Esophagus squamous epithelium (tissue), 5 donors: ENCODE measurements at regions not wholly inside any gene's neighbourhood (a gene's known extent, or its start where the extent isn't known, plus 50 kb on each side); places are given as distances from the start of the nearest gene placed in this dataset.

Experiments
- DNase-seq: peaks from one replicate; lab custom pipeline; 2025; lab: John Stamatoyannopoulos, UW
- H3K27ac ChIP-seq, 4 donors: fragments of 200-600 bp; sonication (generic); one replicate each; pipeline ENCODE4 v1.5.1; 2016 to 2019; ENCODE audit warnings: mild to moderate bottlenecking in 1 of 4
- H3K27me3 ChIP-seq, 4 donors: fragments of 200-600 bp; sonication (generic); 1 replicate in 3 of 4; 2 replicates in 1 of 4; pipeline versions ENCODE4 v1.5.1 to v1.6.0; 2017 to 2021; ENCODE audit warnings: antibody characterized with exemption in 1 of 4
- H3K36me3 ChIP-seq, 3 donors: fragments of 200-600 bp; sonication (generic); one replicate each; pipeline ENCODE4 v1.5.1; 2016 to 2019
- H3K4me1 ChIP-seq, 3 donors: fragments of 200-600 bp; sonication (generic); one replicate each; pipeline ENCODE4 v1.5.1; 2017 to 2019
- H3K4me3 ChIP-seq, 4 donors: fragments of 200-600 bp; sonication (generic); 1 replicate in 3 of 4; 2 replicates in 1 of 4; pipeline ENCODE4 v1.5.1; 2016 to 2019; ENCODE audit warnings: mild to moderate bottlenecking in 2 of 4, moderate library complexity in 1 of 4
- H3K9me3 ChIP-seq, 3 donors: fragments of 200-600 bp; sonication (generic); one replicate each; pipeline ENCODE4 v1.5.1; 2016 to 2019
- POLR2A ChIP-seq, 4 donors: fragments of 450-650 bp; IDR thresholded peaks; one replicate each; pipeline ENCODE4 v1.6.1; 2017; ENCODE audit warnings: antibody characterized with exemption in 4 of 4, mild to moderate bottlenecking in 4 of 4, moderate library complexity in 3 of 4
- WGBS, 2 donors: methylation state at CpG; one replicate each; pipeline ENCODE4 v1.1.5; 2018; 5-methylcytosine and 5-hydroxymethylcytosine counted together
- intact Hi-C: fragments of 100-400 bp; cut with DNase I; formaldehyde crosslinking; loops from one replicate; pipeline ENCODE4 v1.15.0; 2022
- TF ChIP-seq, protein P1 (sequence below), 6 experiments: fragments of 450-650 bp in 4 of 6; fragments of 200-600 bp in 2 of 6; sonication (generic) in 2 of 6; IDR thresholded peaks; one replicate each; pipeline ENCODE4 v1.5.1; 2016 to 2019; ENCODE audit warnings: antibody characterized with exemption in 6 of 6, mild to moderate bottlenecking in 4 of 6, moderate library complexity in 4 of 6
- donor health status: DM: yes; HTN: yes; CAD: no.

DNA sequence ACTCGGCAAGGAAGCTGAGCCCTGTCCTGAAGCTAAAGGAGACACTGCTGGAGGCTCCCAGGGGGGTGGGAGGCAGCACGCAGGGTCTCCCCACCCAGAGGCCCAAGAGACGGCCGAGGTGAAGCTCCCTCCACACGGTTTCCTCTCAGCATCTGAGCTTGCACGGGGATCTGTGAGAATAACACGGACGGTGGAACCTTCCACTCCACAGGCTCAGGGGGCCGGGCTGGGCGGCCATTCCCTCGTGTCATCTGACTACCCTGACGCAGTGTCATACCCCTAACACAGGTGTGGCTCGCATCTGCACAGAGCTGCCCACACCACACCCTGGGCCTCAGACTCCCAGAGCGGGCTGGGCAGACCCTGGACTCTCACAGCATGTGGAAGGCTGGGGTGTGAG is 409.7 kb downstream of the SHANK2 start:
- Histone ChIP-seq H3K27ac (no peak overlapping the region), H3K36me3 (no peaks in the 10 kb centered on the region), H3K9me3 (no peaks in the 10 kb centered on the region), H3K27me3 (no peaks in the 10 kb centered on the region), H3K4me3 (no peak overlapping the region), H3K4me1 (no peaks in the 10 kb centered on the region)
- intact Hi-C loops = no loop called here
- DNase-seq = no peak
- TF ChIP-seq, protein P1, sequence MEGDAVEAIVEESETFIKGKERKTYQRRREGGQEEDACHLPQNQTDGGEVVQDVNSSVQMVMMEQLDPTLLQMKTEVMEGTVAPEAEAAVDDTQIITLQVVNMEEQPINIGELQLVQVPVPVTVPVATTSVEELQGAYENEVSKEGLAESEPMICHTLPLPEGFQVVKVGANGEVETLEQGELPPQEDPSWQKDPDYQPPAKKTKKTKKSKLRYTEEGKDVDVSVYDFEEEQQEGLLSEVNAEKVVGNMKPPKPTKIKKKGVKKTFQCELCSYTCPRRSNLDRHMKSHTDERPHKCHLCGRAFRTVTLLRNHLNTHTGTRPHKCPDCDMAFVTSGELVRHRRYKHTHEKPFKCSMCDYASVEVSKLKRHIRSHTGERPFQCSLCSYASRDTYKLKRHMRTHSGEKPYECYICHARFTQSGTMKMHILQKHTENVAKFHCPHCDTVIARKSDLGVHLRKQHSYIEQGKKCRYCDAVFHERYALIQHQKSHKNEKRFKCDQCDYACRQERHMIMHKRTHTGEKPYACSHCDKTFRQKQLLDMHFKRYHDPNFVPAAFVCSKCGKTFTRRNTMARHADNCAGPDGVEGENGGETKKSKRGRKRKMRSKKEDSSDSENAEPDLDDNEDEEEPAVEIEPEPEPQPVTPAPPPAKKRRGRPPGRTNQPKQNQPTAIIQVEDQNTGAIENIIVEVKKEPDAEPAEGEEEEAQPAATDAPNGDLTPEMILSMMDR (IDR thresholded peaks at IDR 0.05) = no peak
- no peak for TF ChIP-seq POLR2A (IDR thresholded peaks at IDR 0.05)
- 86% methylated on average over 12 of the region's 14 CpGs; no CpG with 5 or more reads in 1 of the 2 donors for WGBS, 2 donors

DNA sequence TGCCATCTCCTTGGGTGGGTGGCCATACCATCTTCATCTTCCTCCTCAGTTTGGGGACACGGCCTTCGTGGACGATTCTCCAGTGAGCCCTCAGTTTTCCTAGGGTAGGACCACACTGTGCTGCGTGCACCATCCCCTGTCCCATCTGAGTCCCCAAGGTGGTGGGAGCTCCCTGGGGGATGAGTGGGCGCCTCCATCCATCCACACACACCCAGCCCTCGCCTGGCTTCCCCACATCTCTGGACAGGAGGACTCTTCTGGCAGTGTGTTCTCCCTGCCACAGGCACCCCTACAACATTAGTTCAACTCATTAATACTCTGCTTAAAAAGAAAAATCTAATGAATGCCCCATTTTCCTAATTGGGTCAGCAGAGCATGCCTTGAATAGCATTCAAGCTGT is 408.5 kb downstream of the SHANK2 start:
- TF ChIP-seq POLR2A (IDR thresholded peaks at IDR 0.05) = no peak
- TF ChIP-seq, protein P1 (IDR thresholded peaks at IDR 0.05) = no peak
- no peak overlapping the region for H3K27ac ChIP-seq
- no peaks in the 10 kb centered on the region for H3K36me3 ChIP-seq
- WGBS, 2 donors = 81% methylated on average over 3 to 5 of the region's 6 CpGs
- no peak for DNase-seq
- no peaks in the 10 kb centered on the region for H3K9me3 ChIP-seq
- no peaks in the 10 kb centered on the region for H3K27me3 ChIP-seq
- H3K4me3 ChIP-seq = no peak overlapping the region
- intact Hi-C loops = no loop called here
- H3K4me1 ChIP-seq = no peaks in the 10 kb centered on the region

GRCh38 chr11:70844387-70844786 is 408.0 kb downstream of the SHANK2 start:
- TF ChIP-seq POLR2A (IDR thresholded peaks at IDR 0.05) = no peak
- TF ChIP-seq, protein P1 (IDR thresholded peaks at IDR 0.05) = no peak

GRCh38 chr11:70845591-70846041 is 406.8 kb downstream of the SHANK2 start:
- H3K4me3 ChIP-seq = no peak overlapping the region
- no peaks in the 10 kb centered on the region for H3K4me1 ChIP-seq
- no peaks in the 10 kb centered on the region for H3K36me3 ChIP-seq
- TF ChIP-seq POLR2A (IDR thresholded peaks at IDR 0.05) = no peak
- no peak for DNase-seq
- no peaks in the 10 kb centered on the region for H3K9me3 ChIP-seq
- WGBS, 2 donors = 43 to 60% methylated on average over 15 to 16 of the region's 16 CpGs
- no peaks in the 10 kb centered on the region for H3K27me3 ChIP-seq
- intact Hi-C loops = no loop called here
- H3K27ac ChIP-seq = no peak overlapping the region

More at GRCh38 chr11:70844387-70844786, 408.0 kb downstream of the SHANK2 start:
- intact Hi-C loops = no loop called here
- WGBS, 2 donors = 79 to 84% methylated on average over 13 to 14 of the region's 14 CpGs
- Histone ChIP-seq H3K4me1 (no peaks in the 10 kb centered on the region), H3K36me3 (no peaks in the 10 kb centered on the region), H3K9me3 (no peaks in the 10 kb centered on the region), H3K27ac (no peak overlapping the region), H3K27me3 (no peaks in the 10 kb centered on the region), H3K4me3 (no peak overlapping the region)
- no peak for DNase-seq

DNA sequence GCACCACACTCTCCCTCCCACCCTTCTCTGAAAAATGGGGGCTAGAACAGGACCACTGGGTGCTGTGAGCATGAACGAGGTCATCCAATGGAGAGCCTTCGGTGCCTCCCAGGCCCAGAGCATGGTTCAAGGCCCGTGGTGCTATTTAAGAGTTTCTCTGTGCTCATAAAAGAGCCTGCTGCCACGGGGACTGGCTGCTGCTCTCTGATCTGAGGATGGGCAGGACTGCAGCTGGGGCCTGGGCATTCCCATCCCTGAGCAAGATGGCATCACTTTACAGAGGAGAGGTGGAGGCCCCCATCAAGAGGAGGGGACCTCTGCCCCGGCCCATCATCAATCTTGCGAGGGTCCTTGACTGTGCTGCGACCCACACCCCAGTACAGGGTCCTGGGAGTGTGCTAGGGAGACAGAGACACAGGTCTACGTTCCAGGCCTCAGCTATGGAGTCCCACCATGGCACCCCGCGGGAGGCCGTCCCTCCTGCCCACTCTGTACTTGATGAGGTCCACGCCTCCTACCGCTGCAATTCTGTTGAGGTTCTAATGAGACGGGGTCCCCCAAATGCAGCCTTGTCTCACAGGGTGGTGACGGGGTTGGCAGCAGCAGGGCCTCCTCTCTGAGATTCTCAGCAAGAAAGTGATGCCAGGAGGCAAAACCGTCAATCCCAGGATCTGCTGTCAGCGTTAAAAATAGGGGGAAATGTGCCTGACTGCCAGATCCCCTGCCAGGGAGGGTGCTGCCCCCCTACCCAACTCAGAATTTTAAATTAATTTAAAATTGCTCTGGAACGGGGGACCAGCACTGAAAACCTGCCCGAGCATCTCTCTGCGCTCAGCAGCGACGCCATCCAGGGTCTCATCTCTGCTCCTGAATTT is 405.4 kb downstream of the SHANK2 start:
- Histone ChIP-seq H3K4me3 (no peak overlapping the region), H3K27ac (no peak overlapping the region), H3K9me3 (no peaks in the 10 kb centered on the region), H3K27me3 (no peaks in the 10 kb centered on the region), H3K4me1 (no peaks in the 10 kb centered on the region), H3K36me3 (no peaks in the 10 kb centered on the region)
- intact Hi-C loops = no loop called here
- WGBS, 2 donors = 86 to 88% methylated on average over 15 to 16 of the region's 22 CpGs
- DNase-seq = no peak
- TF ChIP-seq POLR2A (IDR thresholded peaks at IDR 0.05) = no peak
- TF ChIP-seq, protein P1 (IDR thresholded peaks at IDR 0.05) = no peak
